ENCODE measurements at regions not wholly inside any gene's neighbourhood (a gene's known extent, or its start where the extent isn't known, plus 50 kb on each side); places are given as distances from the start of the nearest gene placed in this dataset.

GRCh38 chr7:91427051-91427450 is 162.8 kb downstream of the FZD1 start:
- no peak for TF ChIP-seq POLR2A (IDR thresholded peaks at IDR 0.05)
- TF ChIP-seq CTCF (IDR thresholded peaks at IDR 0.05), result no peak
